ENCODE measurements at regions not wholly inside any gene's neighbourhood (a gene's known extent, or its start where the extent isn't known, plus 50 kb on each side); places are given as distances from the start of the nearest gene placed in this dataset.

- intact Hi-C loops (cut with micrococcal nuclease), result no loop called here
- Histone ChIP-seq H3K4me1 (ENCODE audit: control insufficient read depth in 2 of 2, insufficient read depth in 2 of 2, low read length in 2 of 2) (no peaks in the 10 kb centered on the region), H3K36me3 (ENCODE audit: control insufficient read depth in 2 of 3, insufficient read depth in 3 of 3, low read length in 3 of 3) (no peaks in the 10 kb centered on the region), H3K9me3 (ENCODE audit: control insufficient read depth in 2 of 3, low read length in 3 of 3) (no peaks in the 10 kb centered on the region), H3K27me3 (ENCODE audit: control insufficient read depth in 2 of 2, insufficient read depth in 2 of 2, low read length in 2 of 2) (no peaks in the 10 kb centered on the region), H3K4me3 (ENCODE audit: low read length) (no peak overlapping the region), H3K27ac (ENCODE audit: low read depth, low read length) (no peak overlapping the region)
- Mint-ChIP-seq H3K4me1 (peaks cover 0 to 17% (median 0%) of the 10 kb centered on the region in 7 donors), H3K27ac (no peak overlapping the region), H3K9me3 (peaks cover 0 to 3% (median 0%) of the 10 kb centered on the region in 11 donors), H3K4me3 (no peak overlapping the region), H3K36me3 (no peaks in the 10 kb centered on the region), H3K27me3 (no peaks in the 10 kb centered on the region)
- ChIA-PET POLR2A (no interaction called here), CTCF (no interaction called here)
- DNase-seq (no peak), ATAC-seq (no peak)
Measured at GRCh38 chr18:78457011-78457410, 522.6 kb upstream of the SALL3 start.

GRCh38 chr18:78457731-78458130 lies 521.9 kb upstream of the SALL3 start:
- intact Hi-C loops (cut with micrococcal nuclease), result no loop called here
- POLR2A ChIA-PET, result no interaction called here
- ATAC-seq, result no peak

GRCh38 chr18:78458356-78458755 lies 521.3 kb upstream of the SALL3 start:
- no peaks in the 10 kb centered on the region for H3K9me3 ChIP-seq (ENCODE audit: control insufficient read depth in 2 of 3, low read length in 3 of 3)
- Mint-ChIP-seq H3K9me3 (peaks cover 0 to 4% (median under 1%) of the 10 kb centered on the region in 11 donors), H3K27me3 (no peaks in the 10 kb centered on the region), H3K4me3 (no peak overlapping the region), H3K36me3 (no peaks in the 10 kb centered on the region), H3K4me1 (peaks cover 0 to 17% (median 0%) of the 10 kb centered on the region in 7 donors), H3K27ac (no peak overlapping the region)
- CTCF ChIA-PET, result no interaction called here
- H3K27me3 ChIP-seq (ENCODE audit: control insufficient read depth in 2 of 2, insufficient read depth in 2 of 2, low read length in 2 of 2), result no peaks in the 10 kb centered on the region
- no peak overlapping the region for H3K27ac ChIP-seq (ENCODE audit: low read depth, low read length)
- POLR2A ChIA-PET, result no interaction called here
- DNase-seq (no peak), ATAC-seq (no peak)
- H3K36me3 ChIP-seq (ENCODE audit: control insufficient read depth in 2 of 3, insufficient read depth in 3 of 3, low read length in 3 of 3), result no peaks in the 10 kb centered on the region
- intact Hi-C loops (cut with micrococcal nuclease), result no loop called here
- no peak overlapping the region for H3K4me3 ChIP-seq (ENCODE audit: low read length)
- no peaks in the 10 kb centered on the region for H3K4me1 ChIP-seq (ENCODE audit: control insufficient read depth in 2 of 2, insufficient read depth in 2 of 2, low read length in 2 of 2)

More at GRCh38 chr18:78457731-78458130, 521.9 kb upstream of the SALL3 start:
- peaks cover 0 to 17% (median 0%) of the 10 kb centered on the region in 7 donors for H3K4me1 Mint-ChIP-seq
- no peak overlapping the region for H3K4me3 Mint-ChIP-seq
- H3K9me3 ChIP-seq (ENCODE audit: control insufficient read depth in 2 of 3, low read length in 3 of 3), result no peaks in the 10 kb centered on the region
- no peak for DNase-seq
- H3K9me3 Mint-ChIP-seq, result peaks cover 0 to 3% (median 0%) of the 10 kb centered on the region in 11 donors
- H3K27me3 ChIP-seq (ENCODE audit: control insufficient read depth in 2 of 2, insufficient read depth in 2 of 2, low read length in 2 of 2), result no peaks in the 10 kb centered on the region
- no peak overlapping the region for H3K27ac ChIP-seq (ENCODE audit: low read depth, low read length)
- H3K36me3 Mint-ChIP-seq, result no peaks in the 10 kb centered on the region
- no peaks in the 10 kb centered on the region for H3K27me3 Mint-ChIP-seq
- CTCF ChIA-PET, result no interaction called here
- no peak overlapping the region for H3K27ac Mint-ChIP-seq
- H3K36me3 ChIP-seq (ENCODE audit: control insufficient read depth in 2 of 3, insufficient read depth in 3 of 3, low read length in 3 of 3), result no peaks in the 10 kb centered on the region
- no peak overlapping the region for H3K4me3 ChIP-seq (ENCODE audit: low read length)
- no peaks in the 10 kb centered on the region for H3K4me1 ChIP-seq (ENCODE audit: control insufficient read depth in 2 of 2, insufficient read depth in 2 of 2, low read length in 2 of 2)

GRCh38 chr18:78459668-78460067 lies 520.0 kb upstream of the SALL3 start:
- CTCF ChIA-PET, result no interaction called here
- ATAC-seq (no peak), DNase-seq (no peak)
- intact Hi-C loops (cut with micrococcal nuclease), result no loop called here
- Histone ChIP-seq H3K9me3 (ENCODE audit: control insufficient read depth in 2 of 3, low read length in 3 of 3) (no peaks in the 10 kb centered on the region), H3K4me1 (ENCODE audit: control insufficient read depth in 2 of 2, insufficient read depth in 2 of 2, low read length in 2 of 2) (no peaks in the 10 kb centered on the region), H3K27me3 (ENCODE audit: control insufficient read depth in 2 of 2, insufficient read depth in 2 of 2, low read length in 2 of 2) (no peaks in the 10 kb centered on the region), H3K36me3 (ENCODE audit: control insufficient read depth in 2 of 3, insufficient read depth in 3 of 3, low read length in 3 of 3) (no peaks in the 10 kb centered on the region), H3K27ac (ENCODE audit: low read depth, low read length) (no peak overlapping the region), H3K4me3 (ENCODE audit: low read length) (no peak overlapping the region)
- Mint-ChIP-seq H3K36me3 (no peaks in the 10 kb centered on the region), H3K4me3 (no peak overlapping the region), H3K9me3 (peaks cover 0 to 10% (median 4%) of the 10 kb centered on the region in 11 donors), H3K27me3 (no peaks in the 10 kb centered on the region), H3K27ac (no peak overlapping the region), H3K4me1 (peaks cover 0 to 17% (median 0%) of the 10 kb centered on the region in 7 donors)
- POLR2A ChIA-PET, result no interaction called here

- POLR2A ChIA-PET, result no interaction called here
Measured at GRCh38 chr18:78460558-78460957, 519.1 kb upstream of the SALL3 start.

GRCh38 chr18:78473563-78473962 lies 506.1 kb upstream of the SALL3 start:
- H3K4me3 Mint-ChIP-seq, result no peak overlapping the region
- peaks cover 0 to 5% (median 3%) of the 10 kb centered on the region in 11 donors for H3K9me3 Mint-ChIP-seq
- intact Hi-C loops (cut with micrococcal nuclease), result no loop called here
- no peak overlapping the region for H3K27ac Mint-ChIP-seq
- H3K4me1 Mint-ChIP-seq, result peaks cover 0 to 2% (median 0%) of the 10 kb centered on the region in 7 donors
- no peak for DNase-seq
- Histone ChIP-seq H3K27me3 (ENCODE audit: control insufficient read depth in 2 of 2, insufficient read depth in 2 of 2, low read length in 2 of 2) (no peaks in the 10 kb centered on the region), H3K9me3 (ENCODE audit: control insufficient read depth in 2 of 3, low read length in 3 of 3) (no peaks in the 10 kb centered on the region), H3K27ac (ENCODE audit: low read depth, low read length) (no peak overlapping the region), H3K4me1 (ENCODE audit: control insufficient read depth in 2 of 2, insufficient read depth in 2 of 2, low read length in 2 of 2) (no peaks in the 10 kb centered on the region), H3K36me3 (ENCODE audit: control insufficient read depth in 2 of 3, insufficient read depth in 3 of 3, low read length in 3 of 3) (no peaks in the 10 kb centered on the region), H3K4me3 (ENCODE audit: low read length) (no peak overlapping the region)
- ChIA-PET CTCF (no interaction called here), POLR2A (no interaction called here)
- H3K36me3 Mint-ChIP-seq, result no peaks in the 10 kb centered on the region
- ATAC-seq, result no peak
- H3K27me3 Mint-ChIP-seq, result peaks cover 0 to 14% (median 0%) of the 10 kb centered on the region in 5 donors

More at GRCh38 chr18:78460558-78460957, 519.1 kb upstream of the SALL3 start:
- H3K4me3 Mint-ChIP-seq, result no peak overlapping the region
- H3K27me3 Mint-ChIP-seq, result no peaks in the 10 kb centered on the region
- H3K4me3 ChIP-seq (ENCODE audit: low read length), result no peak overlapping the region
- no peak overlapping the region for H3K27ac Mint-ChIP-seq
- peaks cover 0 to 17% (median 0%) of the 10 kb centered on the region in 7 donors for H3K4me1 Mint-ChIP-seq
- intact Hi-C loops (cut with micrococcal nuclease), result no loop called here
- no peaks in the 10 kb centered on the region for H3K27me3 ChIP-seq (ENCODE audit: control insufficient read depth in 2 of 2, insufficient read depth in 2 of 2, low read length in 2 of 2)
- DNase-seq, result no peak
- no peak for ATAC-seq
- H3K9me3 ChIP-seq (ENCODE audit: control insufficient read depth in 2 of 3, low read length in 3 of 3), result no peaks in the 10 kb centered on the region
- H3K27ac ChIP-seq (ENCODE audit: low read depth, low read length), result no peak overlapping the region
- H3K36me3 Mint-ChIP-seq, result no peaks in the 10 kb centered on the region
- peaks cover 0 to 18% (median 8%) of the 10 kb centered on the region in 11 donors for H3K9me3 Mint-ChIP-seq
- no peaks in the 10 kb centered on the region for H3K4me1 ChIP-seq (ENCODE audit: control insufficient read depth in 2 of 2, insufficient read depth in 2 of 2, low read length in 2 of 2)
- CTCF ChIA-PET, result no interaction called here
- no peaks in the 10 kb centered on the region for H3K36me3 ChIP-seq (ENCODE audit: control insufficient read depth in 2 of 3, insufficient read depth in 3 of 3, low read length in 3 of 3)

- ATAC-seq (no peak), DNase-seq (no peak)
- Mint-ChIP-seq H3K27ac (no peak overlapping the region), H3K4me3 (no peak overlapping the region), H3K4me1 (peaks cover 0 to 4% (median 0%) of the 10 kb centered on the region in 7 donors), H3K9me3 (peaks cover 0 to 4% (median 0%) of the 10 kb centered on the region in 11 donors), H3K27me3 (peaks cover 0 to 11% (median 0%) of the 10 kb centered on the region in 5 donors), H3K36me3 (no peaks in the 10 kb centered on the region)
- Histone ChIP-seq H3K9me3 (ENCODE audit: control insufficient read depth in 2 of 3, low read length in 3 of 3) (no peaks in the 10 kb centered on the region), H3K36me3 (ENCODE audit: control insufficient read depth in 2 of 3, insufficient read depth in 3 of 3, low read length in 3 of 3) (no peaks in the 10 kb centered on the region), H3K4me3 (ENCODE audit: low read length) (no peak overlapping the region), H3K4me1 (ENCODE audit: control insufficient read depth in 2 of 2, insufficient read depth in 2 of 2, low read length in 2 of 2) (no peaks in the 10 kb centered on the region), H3K27ac (ENCODE audit: low read depth, low read length) (no peak overlapping the region), H3K27me3 (ENCODE audit: control insufficient read depth in 2 of 2, insufficient read depth in 2 of 2, low read length in 2 of 2) (no peaks in the 10 kb centered on the region)
- POLR2A ChIA-PET, result no interaction called here
- intact Hi-C loops (cut with micrococcal nuclease), result no loop called here
- CTCF ChIA-PET, result no interaction called here
Measured at GRCh38 chr18:78477840-78478239, 501.8 kb upstream of the SALL3 start.
